NT2/D1 (cell line): ENCODE measurements at regions not wholly inside any gene's neighbourhood (a gene's known extent, or its start where the extent isn't known, plus 50 kb on each side); places are given as distances from the start of the nearest gene placed in this dataset.

Experiments
- SUZ12 ChIP-seq: IDR thresholded peaks from 2 replicates; pipeline ENCODE4 v1.6.1; 2011; ENCODE audit not compliant: insufficient read length, insufficient read depth; ENCODE audit errors: extremely low read depth
- YY1 ChIP-seq: IDR thresholded peaks from 2 replicates; pipeline ENCODE4 v1.6.1; 2011; ENCODE audit not compliant: insufficient read length, insufficient read depth
- ZNF274 ChIP-seq: IDR thresholded peaks from 2 replicates; pipeline ENCODE4 v1.6.1; 2011; ENCODE audit warnings: mild to moderate bottlenecking, low read depth, low read length

GRCh38 chr17:71724339-71724738 is 396.5 kb upstream of the SOX9 start:
- no peak for TF ChIP-seq YY1
- TF ChIP-seq ZNF274, result no peak
- no peak for TF ChIP-seq SUZ12
